ENCODE measurements at regions not wholly inside any gene's neighbourhood (a gene's known extent, or its start where the extent isn't known, plus 50 kb on each side); places are given as distances from the start of the nearest gene placed in this dataset.

- TF ChIP-seq EZH2 (IDR thresholded peaks at IDR 0.05; ENCODE audit: low read length, unreplicated experiment), result no peak
- TF ChIP-seq, protein P1, sequence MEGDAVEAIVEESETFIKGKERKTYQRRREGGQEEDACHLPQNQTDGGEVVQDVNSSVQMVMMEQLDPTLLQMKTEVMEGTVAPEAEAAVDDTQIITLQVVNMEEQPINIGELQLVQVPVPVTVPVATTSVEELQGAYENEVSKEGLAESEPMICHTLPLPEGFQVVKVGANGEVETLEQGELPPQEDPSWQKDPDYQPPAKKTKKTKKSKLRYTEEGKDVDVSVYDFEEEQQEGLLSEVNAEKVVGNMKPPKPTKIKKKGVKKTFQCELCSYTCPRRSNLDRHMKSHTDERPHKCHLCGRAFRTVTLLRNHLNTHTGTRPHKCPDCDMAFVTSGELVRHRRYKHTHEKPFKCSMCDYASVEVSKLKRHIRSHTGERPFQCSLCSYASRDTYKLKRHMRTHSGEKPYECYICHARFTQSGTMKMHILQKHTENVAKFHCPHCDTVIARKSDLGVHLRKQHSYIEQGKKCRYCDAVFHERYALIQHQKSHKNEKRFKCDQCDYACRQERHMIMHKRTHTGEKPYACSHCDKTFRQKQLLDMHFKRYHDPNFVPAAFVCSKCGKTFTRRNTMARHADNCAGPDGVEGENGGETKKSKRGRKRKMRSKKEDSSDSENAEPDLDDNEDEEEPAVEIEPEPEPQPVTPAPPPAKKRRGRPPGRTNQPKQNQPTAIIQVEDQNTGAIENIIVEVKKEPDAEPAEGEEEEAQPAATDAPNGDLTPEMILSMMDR (conservative IDR thresholded peaks at IDR 0.05; ENCODE audit: low read depth, low read length), result no peak
- no peak for TF ChIP-seq EZH2phosphoT487 (IDR thresholded peaks at IDR 0.05; ENCODE audit: borderline replicate concordance, low read length)
These were observed 255.3 kb downstream of the RSL24D1 start for GRCh38 chr15:54941417-54941816.
